ENCODE measurements at regions not wholly inside any gene's neighbourhood (a gene's known extent, or its start where the extent isn't known, plus 50 kb on each side); places are given as distances from the start of the nearest gene placed in this dataset.

DNA sequence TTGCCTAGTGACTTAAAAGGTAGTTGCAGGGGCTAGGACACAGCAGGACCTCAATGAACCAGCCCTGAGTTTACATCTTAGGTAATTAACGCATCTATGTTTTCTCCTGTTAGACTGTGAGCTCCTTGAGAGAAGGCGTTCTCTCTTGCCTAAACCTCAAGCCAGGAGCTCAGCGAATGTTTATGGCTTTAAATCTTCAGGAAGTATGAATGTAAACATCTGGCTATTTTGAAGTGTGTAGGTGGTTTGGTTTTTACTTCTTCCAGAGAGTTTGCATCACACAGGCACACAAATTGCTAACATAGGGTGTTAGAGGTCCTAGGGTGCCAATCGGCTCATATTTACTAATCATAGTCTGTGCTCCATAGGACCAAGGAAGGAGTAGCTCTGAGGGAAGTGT is 387.7 kb upstream of the ZNF507 start:
- POLR2A ChIA-PET (ENCODE audit: unreplicated experiment) = no interaction called here
- H2AK9ac ChIP-seq (replicated peaks; ENCODE audit: low read depth, low read length, poor library complexity) = no peak overlapping the region
- H3K4me1 ChIP-seq (ENCODE audit: control insufficient read depth, insufficient read depth, low read length) = no peaks in the 10 kb centered on the region
- ATAC-seq (ENCODE audit: low read depth) (no peak), DNase-seq (no peak)
- peaks cover 22% of the 10 kb centered on the region for H3K9me3 ChIP-seq (ENCODE audit: control insufficient read depth, insufficient read depth, low read length)
- H3K4me2 ChIP-seq (ENCODE audit: low read depth, low read length) = no peak overlapping the region
- no peak overlapping the region for H3K18ac ChIP-seq (ENCODE audit: low read depth, low read length)
- no peak overlapping the region for H4K5ac ChIP-seq (ENCODE audit: low read depth, low read length)
- no peak overlapping the region for H2BK20ac ChIP-seq (ENCODE audit: low read depth, low read length)
- in situ Hi-C loops (cut with MboI; ENCODE audit: low sequenced_read_pairs) (no loop called here), intact Hi-C loops (cut with micrococcal nuclease) (no loop called here), dilution Hi-C loops (cut with HindIII; ENCODE audit: low sequenced_read_pairs, unreplicated experiment) (no loop called here)
- no peak overlapping the region for H3K14ac ChIP-seq (replicated peaks; ENCODE audit: low read depth, low read length)
- H3K4ac ChIP-seq (ENCODE audit: low read depth, low read length) = no peak overlapping the region
- H3K56ac ChIP-seq (ENCODE audit: extremely low read depth, insufficient read depth, low read length) = no peak overlapping the region
- H2BK5ac ChIP-seq (ENCODE audit: low read depth, low read length, poor library complexity, severe bottlenecking) = no peak overlapping the region
- no peak overlapping the region for H2AK5ac ChIP-seq (ENCODE audit: low read depth, low read length)
- H2AFZ ChIP-seq (replicated peaks; ENCODE audit: low read length, poor library complexity) = no peak overlapping the region
- no peaks in the 10 kb centered on the region for H3K79me1 ChIP-seq (ENCODE audit: low read depth in 1 of 2, low read length in 2 of 2)
- H2BK15ac ChIP-seq (ENCODE audit: low read depth, low read length) = no peak overlapping the region
- CTCF ChIA-PET = no interaction called here
- no peak overlapping the region for H3K23ac ChIP-seq (ENCODE audit: low read depth, low read length)
- no peaks in the 10 kb centered on the region for H3K9me1 ChIP-seq (ENCODE audit: insufficient read depth, low read length)
- no peaks in the 10 kb centered on the region for H3K27me3 ChIP-seq (ENCODE audit: control insufficient read depth, insufficient read depth, low read length)
- no peaks in the 10 kb centered on the region for H3K36me3 ChIP-seq (ENCODE audit: control insufficient read depth, insufficient read depth, low read length)
- no TSS peak for BruUV-seq (replicated peaks)
- H3K4me3 ChIP-seq (ENCODE audit: insufficient read depth, low read depth, low read length) = no peak overlapping the region
- TF ChIP-seq RFX5 (IDR thresholded peaks at IDR 0.05; ENCODE audit: low read depth, low read length) (no peak), NFE2L2 (IDR thresholded peaks at IDR 0.05; ENCODE audit: low read depth, low read length) (no peak), CHD1 (IDR thresholded peaks at IDR 0.05; ENCODE audit: low read depth, low read length) (no peak), SMC3 (IDR thresholded peaks at IDR 0.05; ENCODE audit: low read depth, low read length) (no peak)
- no peak overlapping the region for H4K8ac ChIP-seq (ENCODE audit: low read depth in 2 of 2, low read length in 2 of 2)
- H3K9ac ChIP-seq (ENCODE audit: low read depth, low read length) = no peak overlapping the region
- WGBS, 2 experiments (ENCODE audit: extremely low coverage in 2 of 2, insufficient read length in 1 of 2) = no CpG with 5 or more reads among the region's 4 CpGs
- H4K91ac ChIP-seq (ENCODE audit: insufficient read depth, low read depth, low read length) = no peak overlapping the region
- H4K20me1 ChIP-seq (ENCODE audit: insufficient read depth, low read length) = no peaks in the 10 kb centered on the region
- no peak overlapping the region for H2BK120ac ChIP-seq (ENCODE audit: low read depth, low read length)
- H3K27ac ChIP-seq (ENCODE audit: insufficient read depth, low read length) = no peak overlapping the region

Data from IMR-90 (cell line).